ENCODE measurements at regions not wholly inside any gene's neighbourhood (a gene's known extent, or its start where the extent isn't known, plus 50 kb on each side); places are given as distances from the start of the nearest gene placed in this dataset.

DNA sequence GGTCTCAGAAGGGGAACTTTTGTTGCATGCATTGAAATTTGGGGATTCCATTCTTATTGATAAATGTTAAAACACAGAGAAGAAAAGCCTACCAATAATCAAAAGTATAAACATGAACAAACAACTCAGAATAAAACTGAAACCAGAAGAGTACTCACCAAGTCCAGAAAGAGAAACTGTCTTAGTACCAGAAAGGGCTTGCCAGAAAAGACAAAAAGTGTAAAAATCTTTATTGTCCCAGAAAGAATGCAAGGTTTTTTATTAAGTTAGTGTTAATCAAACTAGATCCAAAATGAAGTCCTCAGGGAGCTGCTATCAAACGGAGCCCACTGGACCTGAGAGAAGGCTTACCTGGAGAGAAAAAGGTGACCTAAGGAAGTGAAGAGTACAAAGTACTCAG is 897.5 kb downstream of the PCDH7 start:
- DNase-seq (ENCODE audit: low read depth in 2 of 2), result no peak

DNA sequence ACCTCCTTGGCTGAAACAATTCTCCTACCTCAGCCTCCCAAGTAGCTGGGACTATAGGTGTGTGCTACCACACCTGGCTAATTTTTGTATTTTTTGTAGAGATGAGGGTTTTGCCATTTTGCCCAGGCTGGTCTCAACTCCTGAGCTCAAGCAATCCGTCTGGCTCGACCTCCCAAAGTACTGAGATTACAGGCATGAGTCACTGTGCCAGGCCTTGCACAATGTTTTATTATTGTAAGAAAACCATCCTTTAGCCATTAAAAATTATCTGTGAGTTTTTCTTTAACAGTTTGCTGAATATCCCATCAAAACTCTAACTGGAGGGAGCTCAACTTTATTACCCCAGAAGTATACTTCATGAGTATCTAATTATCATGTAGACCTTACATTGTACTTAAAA is 900.3 kb downstream of the PCDH7 start:
- DNase-seq (ENCODE audit: low read depth in 2 of 2), result no peak

DNA sequence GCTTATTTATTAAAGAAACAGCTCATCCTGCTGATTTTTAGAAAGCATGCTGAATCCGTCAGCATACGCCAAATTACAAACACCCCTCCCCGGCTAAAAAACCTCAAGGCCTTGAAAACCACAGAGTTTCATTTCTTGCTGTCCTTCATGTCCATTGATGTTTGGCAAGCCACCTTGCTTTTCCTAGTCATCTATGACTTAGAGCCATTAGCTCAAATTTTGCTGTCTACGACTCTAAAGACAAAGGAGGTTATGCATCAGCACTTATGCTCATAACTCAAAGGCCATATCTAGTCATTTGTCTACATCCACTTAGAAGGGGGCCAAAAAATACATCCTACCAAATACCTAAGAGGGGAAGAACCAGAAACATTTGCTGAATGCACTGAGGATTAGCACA is 925.1 kb downstream of the PCDH7 start:
- DNase-seq (ENCODE audit: low read depth in 2 of 2), result no peak

DNA sequence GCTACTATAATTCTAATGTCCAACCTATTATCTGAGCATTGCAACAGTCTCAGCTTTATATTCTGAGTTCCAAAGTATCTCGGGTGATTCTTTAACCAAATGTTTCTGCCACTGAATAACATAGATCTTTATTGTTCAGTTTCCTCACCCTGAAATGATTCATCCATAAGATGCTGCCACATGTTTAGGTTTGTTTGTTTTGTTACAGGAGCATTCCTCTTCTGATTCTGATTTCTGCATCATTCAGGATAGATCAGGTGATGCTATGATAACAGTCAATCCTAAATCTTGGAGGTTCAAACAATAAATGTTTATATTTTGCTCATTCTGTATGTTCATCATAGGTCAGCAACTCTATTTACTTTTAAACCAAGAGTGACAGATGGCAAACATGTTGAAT is 927.6 kb downstream of the PCDH7 start:
- no peak for DNase-seq (ENCODE audit: low read depth in 2 of 2)

DNA sequence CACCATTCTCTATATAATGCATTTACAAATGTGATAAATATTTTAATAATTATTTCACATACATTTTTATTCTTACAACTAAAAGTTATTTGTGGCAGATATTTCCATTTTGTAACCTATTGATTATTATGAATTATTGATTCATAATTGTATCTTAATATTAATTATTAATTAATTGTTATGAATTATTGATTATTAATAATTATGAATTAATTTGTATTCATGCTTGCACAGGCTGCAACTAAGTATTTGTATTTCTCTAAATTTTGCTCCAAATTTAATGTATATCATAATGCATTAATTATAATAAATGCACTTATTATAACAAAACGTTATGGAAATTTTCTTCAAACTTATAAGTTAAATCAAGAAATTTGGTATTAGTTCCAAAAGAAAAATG is 929.7 kb downstream of the PCDH7 start:
- DNase-seq (ENCODE audit: low read depth in 2 of 2), result no peak

DNA sequence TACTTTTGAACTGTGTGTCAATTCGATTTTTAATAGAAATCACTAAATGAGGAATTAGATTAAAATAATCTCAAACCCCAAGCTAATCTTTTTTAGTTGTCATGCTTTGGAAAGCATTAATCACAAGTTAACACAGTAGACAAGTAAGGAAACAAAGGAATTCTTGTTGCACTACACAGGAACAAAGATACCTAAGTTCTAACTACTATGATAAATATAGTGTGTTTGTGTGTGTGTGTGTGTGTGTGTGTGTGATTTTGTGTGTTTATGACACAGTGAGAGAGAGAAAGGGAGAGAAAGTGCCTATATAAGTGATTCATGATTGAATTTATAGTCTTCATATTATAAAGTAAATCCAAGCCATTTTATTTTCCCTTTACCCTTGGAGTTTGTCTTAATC is 931.4 kb downstream of the PCDH7 start:
- no peak for DNase-seq (ENCODE audit: low read depth in 2 of 2)

DNA sequence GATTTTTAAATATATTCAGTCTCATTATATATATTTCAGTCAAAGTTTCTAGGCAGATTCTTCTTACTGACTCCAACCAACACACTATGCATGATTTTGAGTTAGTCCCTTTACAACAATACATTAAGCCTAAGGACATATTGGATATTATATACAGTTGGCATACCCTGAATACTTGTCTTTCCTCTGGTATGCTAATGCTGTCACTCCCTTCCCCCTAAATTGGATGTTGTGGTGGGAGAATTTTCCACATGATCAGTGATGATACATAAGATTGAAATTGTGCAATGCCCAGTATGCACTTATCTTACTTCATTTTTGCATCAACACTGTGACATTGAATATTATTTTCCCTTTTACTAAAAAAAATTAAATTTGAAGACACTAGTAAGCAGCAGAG is 935.2 kb downstream of the PCDH7 start:
- no peak for DNase-seq (ENCODE audit: low read depth in 2 of 2)

DNA sequence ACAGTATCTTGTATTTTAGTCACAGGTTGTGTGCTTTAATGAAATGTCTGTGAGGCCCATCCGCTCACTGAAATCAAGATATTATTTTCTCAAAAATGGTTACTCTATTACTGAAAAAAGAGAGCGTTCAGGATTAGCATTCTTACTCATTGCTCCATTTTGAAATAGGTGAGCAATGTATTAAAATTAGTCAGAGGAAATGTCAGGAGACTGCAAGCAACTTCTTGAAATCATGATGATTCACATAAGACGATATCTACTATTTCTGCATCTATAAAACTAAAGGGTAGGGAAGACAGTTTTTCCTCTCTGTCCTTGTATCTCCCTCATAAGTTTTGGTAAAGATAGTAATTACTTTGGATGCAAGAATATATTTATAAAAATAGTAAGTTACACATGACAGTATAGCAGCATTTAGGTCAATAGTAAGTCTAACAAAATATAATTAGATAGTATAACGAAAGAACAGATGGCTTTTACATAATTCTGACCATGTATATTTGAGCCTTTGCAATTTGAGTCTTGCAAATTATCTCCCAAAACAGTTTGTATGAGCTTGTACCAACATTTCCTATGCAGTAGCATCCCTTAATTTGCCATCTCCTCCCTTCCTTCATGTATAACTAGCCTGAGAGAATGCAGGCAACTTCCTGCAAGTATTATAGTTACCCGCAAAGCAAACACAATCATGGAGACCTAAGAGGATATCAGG is 937.8 kb downstream of the PCDH7 start:
- DNase-seq (ENCODE audit: low read depth in 2 of 2), result no peak

DNA sequence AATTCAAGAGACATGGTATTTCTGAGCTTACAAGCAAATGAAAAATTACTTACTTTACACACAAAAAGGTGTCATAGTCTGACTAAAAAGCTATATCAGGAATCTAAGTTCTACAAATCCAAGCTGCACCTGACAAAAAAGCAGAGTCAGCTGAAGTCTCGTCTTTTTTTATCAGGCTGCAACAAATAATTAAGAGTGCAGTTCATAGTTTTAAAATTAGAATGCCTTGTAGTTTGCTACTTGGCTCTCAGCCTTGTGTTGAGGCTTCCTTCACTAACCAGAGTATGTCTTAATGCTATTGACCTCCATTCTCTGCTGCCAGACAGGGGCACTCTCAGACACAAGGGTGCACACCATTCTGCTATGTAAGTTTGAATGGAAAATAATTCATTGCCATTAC is 940.7 kb downstream of the PCDH7 start:
- no peak for DNase-seq (ENCODE audit: low read depth in 2 of 2)

DNA sequence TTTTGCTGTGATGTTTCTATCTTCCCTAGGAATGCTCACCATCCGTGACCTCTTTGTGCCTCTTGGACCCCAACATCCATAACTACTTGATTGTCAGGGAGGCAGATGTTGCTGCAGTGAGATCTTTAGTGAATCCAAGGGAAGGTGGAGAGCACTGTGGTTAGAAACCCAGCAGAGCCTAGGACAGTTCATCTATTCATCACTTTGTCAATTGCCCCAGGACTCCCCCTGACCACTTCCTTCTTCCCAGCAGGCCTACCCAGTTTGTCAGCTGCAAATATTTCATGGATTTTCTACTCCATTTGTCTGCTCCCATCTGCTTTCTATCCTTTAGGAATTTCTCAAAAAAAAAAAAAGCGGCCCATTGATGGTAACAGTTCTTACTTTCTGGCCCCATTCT is 942.8 kb downstream of the PCDH7 start:
- DNase-seq (ENCODE audit: low read depth in 2 of 2), result no peak

DNA sequence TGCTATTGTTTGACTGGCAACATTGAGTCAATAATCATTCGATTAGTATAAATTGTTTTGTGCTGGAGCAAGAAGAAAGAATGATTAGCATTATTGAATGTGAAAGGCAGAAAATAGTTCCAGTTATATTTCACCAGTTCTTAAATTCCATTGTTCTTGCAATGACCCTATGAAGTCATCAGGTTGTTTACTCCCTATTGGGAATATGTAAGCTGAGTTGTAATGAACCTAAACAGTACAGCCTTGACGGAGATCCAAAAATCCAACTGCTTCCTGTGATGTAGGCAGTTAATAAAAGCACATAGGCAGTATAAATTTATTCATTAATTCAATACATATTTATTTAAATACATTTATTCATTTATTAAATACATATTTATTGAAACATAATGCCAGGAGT is 947.5 kb downstream of the PCDH7 start:
- no peak for DNase-seq (ENCODE audit: low read depth in 2 of 2)

DNA sequence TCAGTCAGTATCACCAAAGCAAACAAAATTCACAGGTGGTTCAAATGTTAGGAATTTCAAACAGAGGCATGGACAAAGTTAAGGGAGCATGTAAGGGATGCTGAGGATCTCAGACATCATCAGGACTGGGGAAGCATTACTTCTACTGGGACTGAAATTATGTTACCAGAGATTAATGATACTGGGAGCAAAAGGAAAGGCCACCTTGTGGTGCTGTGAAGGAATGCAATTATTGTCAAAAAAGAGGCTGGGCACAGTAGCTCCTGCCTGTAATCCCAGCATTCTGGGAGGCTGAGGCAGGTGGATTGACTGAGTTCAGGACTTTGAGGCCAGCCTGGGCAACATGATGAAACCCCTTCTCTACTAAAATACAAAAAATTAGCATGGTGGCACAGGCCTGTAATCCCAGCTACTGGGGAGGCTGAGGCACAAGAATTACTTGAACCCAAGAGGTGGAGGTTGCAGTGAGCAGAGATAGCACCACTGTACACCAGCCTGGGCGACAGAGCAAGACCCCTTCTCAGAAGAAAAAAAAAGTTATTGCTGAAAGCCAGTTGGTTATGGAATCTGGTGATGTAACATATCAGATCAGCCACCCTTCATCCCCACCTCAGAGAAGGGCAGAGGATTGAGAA is 954.3 kb downstream of the PCDH7 start:
- no peak for DNase-seq (ENCODE audit: low read depth in 2 of 2)

DNA sequence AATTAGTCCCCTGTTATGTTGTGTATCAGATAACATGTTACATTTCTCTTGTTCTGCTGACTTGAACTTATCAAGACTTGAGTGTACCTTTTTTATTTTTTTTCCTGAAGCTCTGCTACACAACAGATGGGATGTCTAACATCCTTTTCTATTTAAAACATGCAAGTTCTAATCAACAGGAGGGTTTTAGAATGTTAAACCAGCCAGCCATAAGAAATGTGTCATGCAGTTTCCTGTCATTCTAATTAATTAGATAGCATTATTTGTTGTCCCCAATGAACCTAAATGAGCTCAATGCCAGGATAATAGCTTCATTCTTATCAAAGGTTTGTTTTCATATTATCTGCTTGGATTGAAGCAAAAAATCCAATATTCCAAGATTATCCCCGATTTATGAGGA is 958.2 kb downstream of the PCDH7 start:
- DNase-seq (ENCODE audit: low read depth in 2 of 2), result no peak

DNA sequence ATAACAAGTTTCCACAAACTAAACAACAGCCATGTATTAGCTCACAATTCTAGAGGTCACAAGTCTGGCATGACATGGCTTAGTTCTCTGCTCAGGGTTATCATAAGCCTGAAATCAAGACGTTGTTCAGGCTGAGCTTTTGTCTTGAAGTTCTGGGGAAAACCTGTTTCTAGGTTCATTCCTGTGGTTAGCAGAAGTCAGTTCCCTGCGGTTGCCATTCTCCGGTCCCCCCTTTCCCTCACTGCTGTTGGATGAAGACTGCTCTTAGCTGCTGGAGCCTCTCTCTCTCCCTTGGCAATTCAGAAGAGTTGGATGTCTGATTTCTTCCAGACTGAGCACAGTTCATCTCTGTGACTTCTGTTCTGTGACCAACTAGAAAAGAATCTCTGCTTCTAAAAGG is 962.6 kb downstream of the PCDH7 start:
- DNase-seq (ENCODE audit: low read depth in 2 of 2), result no peak

DNA sequence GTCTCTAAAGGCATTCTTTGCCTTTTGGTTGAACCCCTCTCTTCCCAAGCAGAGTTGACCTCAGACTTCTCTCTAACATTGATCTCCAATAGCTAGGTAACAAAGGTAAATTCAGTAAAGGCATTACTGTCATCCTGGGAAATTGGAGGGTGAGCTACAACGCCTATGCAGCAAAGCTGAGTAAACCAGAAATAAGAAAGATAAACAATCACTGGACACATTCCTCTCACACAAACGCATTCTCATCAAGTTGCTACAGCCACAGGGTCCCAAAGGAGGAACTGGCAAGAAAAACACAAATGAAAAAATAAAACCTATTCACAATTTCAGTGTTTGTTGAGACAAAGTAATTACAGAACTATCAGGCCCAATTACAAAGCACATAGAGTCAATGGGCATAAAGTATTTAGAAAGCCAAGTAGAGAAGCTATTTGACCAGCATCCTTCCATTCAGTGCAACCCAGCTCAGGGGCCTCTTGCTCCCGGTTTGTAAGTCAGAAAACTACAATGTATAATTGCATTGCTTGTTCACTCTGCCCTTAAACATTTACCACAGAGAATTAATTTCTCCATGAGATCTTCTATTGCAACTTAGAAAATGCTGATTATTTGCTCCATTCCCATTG is 967.7 kb downstream of the PCDH7 start:
- no peak for DNase-seq (ENCODE audit: low read depth in 2 of 2)

DNA sequence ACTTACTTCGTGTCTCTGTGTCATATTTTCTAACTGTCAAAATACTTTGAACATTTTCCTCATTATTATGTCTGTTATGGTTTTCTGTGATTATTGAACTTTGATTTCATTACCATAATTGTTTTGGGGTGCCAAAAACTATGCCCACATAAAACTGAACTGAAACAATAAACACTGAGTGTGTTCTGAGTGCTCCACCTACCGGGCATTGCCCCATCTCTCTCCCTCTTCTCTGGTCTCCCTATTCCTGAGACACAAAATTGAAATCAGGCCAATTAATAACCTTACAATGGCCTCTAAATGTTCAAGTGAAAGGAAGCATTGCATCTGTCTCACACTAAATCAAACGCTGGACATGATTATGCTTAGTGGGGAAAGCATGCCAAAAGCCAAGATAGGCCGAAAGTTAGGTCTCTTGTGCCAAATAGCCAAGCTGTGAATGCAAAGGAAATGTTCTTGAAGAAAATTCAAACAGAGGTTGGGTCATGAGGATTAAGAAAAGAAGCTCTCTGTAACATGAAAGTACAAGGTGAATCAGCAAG is 972.3 kb downstream of the PCDH7 start:
- no peak for DNase-seq (ENCODE audit: low read depth in 2 of 2)

DNA sequence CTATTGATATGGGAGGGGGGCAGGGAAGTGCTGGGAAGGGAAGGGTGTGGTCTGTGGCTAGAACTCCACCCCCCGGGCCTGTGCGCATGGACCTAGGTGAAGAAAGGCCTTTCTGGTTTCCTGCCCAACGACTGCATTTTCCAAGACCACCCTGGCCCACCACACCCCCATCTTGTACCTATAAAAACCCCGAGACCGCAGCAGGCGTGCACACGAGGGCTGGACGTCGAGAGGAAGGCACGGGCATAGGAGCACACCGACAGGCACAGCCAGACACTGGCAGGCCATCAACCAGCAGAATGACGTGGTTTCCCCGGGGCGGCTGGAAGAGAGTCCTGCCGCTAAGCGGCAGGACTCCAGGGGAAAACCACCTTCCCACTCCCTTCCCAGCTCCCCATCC is 981.1 kb downstream of the PCDH7 start:
- DNase-seq (ENCODE audit: low read depth in 2 of 2), result no peak

DNA sequence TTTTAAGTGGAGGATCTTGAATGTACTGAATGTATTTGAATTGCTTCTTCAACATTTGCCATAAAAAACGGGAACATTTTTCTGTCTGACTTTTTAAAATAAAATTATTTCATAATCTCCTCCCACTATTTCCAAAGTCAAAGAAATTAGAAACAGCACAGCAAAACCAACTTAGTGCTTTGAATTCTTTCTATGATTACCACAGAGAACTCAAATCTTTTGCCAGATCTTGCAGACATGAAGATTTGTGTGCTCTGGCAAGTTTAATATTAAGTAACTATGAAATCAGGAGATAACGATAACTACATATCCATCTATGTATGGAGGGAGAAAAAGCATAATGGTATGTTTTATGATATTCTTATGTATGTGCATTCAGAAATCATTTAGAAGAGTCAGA is 982.2 kb downstream of the PCDH7 start:
- no peak for DNase-seq (ENCODE audit: low read depth in 2 of 2)

DNA sequence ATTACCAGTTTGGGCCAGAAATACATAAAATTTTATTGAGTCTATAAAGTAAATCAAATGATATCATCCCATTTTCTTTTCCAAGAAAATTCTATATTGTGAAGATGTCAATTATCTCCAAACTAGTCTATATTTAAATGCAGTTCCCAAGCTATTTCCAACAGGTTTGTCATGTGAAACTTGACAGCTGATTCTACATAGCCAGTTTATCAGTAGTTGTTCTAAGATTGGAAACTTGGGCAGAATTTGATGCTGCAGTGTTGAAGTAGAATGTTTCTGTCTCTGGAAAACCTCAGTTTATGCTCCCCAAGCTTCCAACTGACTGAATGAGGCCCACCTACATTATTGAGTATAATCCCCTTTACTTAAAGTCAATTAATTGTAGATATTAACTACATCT is 994.1 kb downstream of the PCDH7 start:
- no peak for DNase-seq (ENCODE audit: low read depth in 2 of 2)

DNA sequence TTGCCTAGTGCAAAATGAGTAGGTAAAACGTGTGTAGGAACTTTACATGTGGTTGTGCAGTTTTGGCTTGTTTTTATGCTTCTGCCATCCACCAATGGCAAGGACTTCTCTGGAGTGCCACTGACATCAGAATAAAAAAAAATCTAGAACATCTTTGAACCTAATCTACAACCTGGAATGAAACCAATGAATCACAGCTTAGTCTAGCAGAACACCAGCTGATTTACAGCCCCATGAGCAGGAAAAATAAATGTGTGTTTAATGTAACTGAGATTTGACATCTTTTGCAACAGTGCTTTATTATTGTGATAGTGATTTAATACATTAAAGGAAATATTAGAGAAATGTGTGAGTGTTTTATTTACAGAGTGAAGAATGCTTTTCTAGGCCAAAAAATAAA is 995.1 kb downstream of the PCDH7 start:
- no peak for DNase-seq (ENCODE audit: low read depth in 2 of 2)

DNA sequence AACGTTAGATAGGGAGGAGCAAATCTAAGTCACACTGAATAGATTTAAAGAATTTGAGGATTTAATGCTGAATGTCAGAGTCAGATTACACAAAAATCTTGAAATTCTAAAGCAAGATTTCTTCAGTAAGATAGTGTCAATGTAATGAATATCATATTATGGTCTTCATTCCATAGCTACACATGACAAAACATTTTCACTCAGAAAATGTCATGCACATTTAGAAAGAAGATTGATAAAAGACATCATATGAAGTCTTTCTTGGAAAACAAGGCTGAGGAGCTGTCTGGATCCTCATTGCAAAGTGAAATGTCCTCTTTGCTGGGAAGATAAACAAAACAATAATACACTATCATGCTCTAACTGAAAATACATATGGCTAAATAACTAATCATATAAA is 1006.9 kb downstream of the PCDH7 start:
- DNase-seq (ENCODE audit: low read depth in 2 of 2), result no peak

DNA sequence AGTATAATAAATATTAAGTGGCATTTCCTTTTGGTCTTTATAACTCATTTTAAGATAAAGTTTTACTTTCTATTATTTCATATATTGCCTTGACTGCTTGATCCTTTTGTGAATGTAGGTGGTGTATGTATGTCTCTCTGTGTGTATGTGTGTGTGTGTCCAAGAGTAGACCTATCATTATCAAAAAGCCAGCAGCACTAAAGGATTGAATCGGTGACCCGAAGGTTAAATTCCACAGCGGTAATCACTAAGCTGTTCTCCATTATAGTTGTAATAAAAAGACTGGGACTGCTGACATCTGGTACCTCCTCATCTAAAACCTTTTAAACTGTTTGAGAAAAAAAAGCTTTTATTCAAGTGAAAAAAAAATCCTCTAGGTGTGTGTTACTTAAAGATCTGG is 1014.8 kb downstream of the PCDH7 start:
- no peak for DNase-seq (ENCODE audit: low read depth in 2 of 2)

DNA sequence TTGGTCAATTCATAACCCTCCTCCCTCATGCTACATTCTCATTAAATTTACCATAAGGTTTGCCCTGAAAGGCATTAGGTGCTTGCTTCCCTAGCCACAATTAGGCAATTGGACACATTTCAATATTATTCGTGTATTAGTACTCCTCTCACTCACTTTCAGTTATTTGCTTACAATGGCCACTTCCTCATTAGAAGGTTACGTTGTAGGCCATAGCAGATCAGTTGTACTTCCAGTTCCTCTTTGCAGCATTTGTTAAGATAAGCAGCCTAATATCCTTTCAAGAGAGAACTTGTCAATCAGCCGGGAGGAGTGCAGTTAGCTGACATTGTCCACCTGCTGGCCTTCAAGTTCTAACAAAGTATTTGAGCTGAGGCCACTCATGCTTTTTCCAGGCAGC is 1017.2 kb downstream of the PCDH7 start:
- no peak for DNase-seq (ENCODE audit: low read depth in 2 of 2)

All from stimulated activated CD4-positive, alpha-beta T cell treated with anti-CD3 and anti-CD28 coated beads, Interleukin-1b, Interleukin-23, amount 100 ng/mL, for 4 hours (primary cell).